Loucy (cell line): ENCODE measurements at regions not wholly inside any gene's neighbourhood (a gene's known extent, or its start where the extent isn't known, plus 50 kb on each side); places are given as distances from the start of the nearest gene placed in this dataset.

ENCODE experiments used
- H2AFZ ChIP-seq: fragments of 200-600 bp; sonication (generic); 2 replicates; pipeline ENCODE4 v1.6.0; 2016; ENCODE audit warnings: antibody characterized with exemption, mild to moderate bottlenecking, low read length, moderate library complexity
- H3F3A ChIP-seq: fragments of 200-600 bp; 2 replicates; pipeline ENCODE4 v1.6.0; 2016; ENCODE audit warnings: antibody characterized with exemption, low read depth, mild to moderate bottlenecking
- H3K27me3 ChIP-seq: fragments of 200-600 bp; sonication (generic); 2 replicates; pipeline ENCODE4 v1.6.1; 2014; ENCODE audit warnings: low read length, mild to moderate bottlenecking; ENCODE audit not compliant: insufficient read depth, poor library complexity, severe bottlenecking
- H3K36me3 ChIP-seq: fragments of 200-600 bp; sonication (generic); 2 replicates; pipeline ENCODE4 v1.6.1; 2016; ENCODE audit warnings: low read length; ENCODE audit not compliant: insufficient read depth
- H3K4me1 ChIP-seq: fragments of 200-600 bp; sonication (generic); 2 replicates; pipeline ENCODE4 v1.5.1; 2014; ENCODE audit warnings: low read length, mild to moderate bottlenecking; ENCODE audit not compliant: insufficient read depth, poor library complexity, severe bottlenecking
- H3K4me2 ChIP-seq: fragments of 200-600 bp; sonication (generic); 2 replicates; pipeline ENCODE4 v1.6.0; 2014; ENCODE audit warnings: antibody characterized with exemption, low read length, low read depth, mild to moderate bottlenecking; ENCODE audit not compliant: poor library complexity, severe bottlenecking
- H3K4me3 ChIP-seq: fragments of 200-600 bp; sonication (generic); 2 replicates; pipeline ENCODE4 v1.5.1; 2014; ENCODE audit warnings: low read length, mild to moderate bottlenecking, mixed read lengths; ENCODE audit not compliant: poor library complexity, severe bottlenecking
- H3K79me2 ChIP-seq: fragments of 200-600 bp; sonication (generic); 2 replicates; pipeline ENCODE4 v1.6.1; 2014; ENCODE audit warnings: low read length; ENCODE audit not compliant: insufficient read depth
- H3K9ac ChIP-seq: fragments of 200-600 bp; sonication (generic); 2 replicates; pipeline ENCODE4 v1.6.0; 2014; ENCODE audit warnings: mild to moderate bottlenecking, low read depth, low read length, moderate library complexity; ENCODE audit not compliant: poor library complexity, severe bottlenecking
- H3K9me2 ChIP-seq: fragments of 200-600 bp; sonication (generic); replicated peaks from 2 replicates; pipeline ENCODE4 v1.6.1; 2016; ENCODE audit warnings: low read depth, low read length, mixed read lengths
- H3K9me3 ChIP-seq: fragments of 200-600 bp; sonication (generic); 2 replicates; pipeline ENCODE4 v1.6.1; 2014; ENCODE audit warnings: mild to moderate bottlenecking, antibody characterized with exemption, low read length, low read depth; ENCODE audit not compliant: insufficient read depth
- H4K20me1 ChIP-seq: fragments of 200-600 bp; sonication (generic); 2 replicates; pipeline ENCODE4 v1.6.0; 2014; ENCODE audit warnings: antibody characterized with exemption, low read length, mild to moderate bottlenecking; ENCODE audit not compliant: insufficient read depth, poor library complexity, severe bottlenecking
- CTCF ChIP-seq: fragments of 200-600 bp; sonication (generic); conservative IDR thresholded peaks from 2 replicates; pipeline ENCODE4 v1.5.1; 2014; ENCODE audit warnings: mild to moderate bottlenecking, antibody characterized with exemption, low read length
- EZH2phosphoT487 ChIP-seq: fragments of 200-600 bp; IDR thresholded peaks from 2 replicates; pipeline ENCODE4 v1.6.1; 2018; ENCODE audit warnings: antibody characterized with exemption, mild to moderate bottlenecking, moderate library complexity, borderline replicate concordance

DNA sequence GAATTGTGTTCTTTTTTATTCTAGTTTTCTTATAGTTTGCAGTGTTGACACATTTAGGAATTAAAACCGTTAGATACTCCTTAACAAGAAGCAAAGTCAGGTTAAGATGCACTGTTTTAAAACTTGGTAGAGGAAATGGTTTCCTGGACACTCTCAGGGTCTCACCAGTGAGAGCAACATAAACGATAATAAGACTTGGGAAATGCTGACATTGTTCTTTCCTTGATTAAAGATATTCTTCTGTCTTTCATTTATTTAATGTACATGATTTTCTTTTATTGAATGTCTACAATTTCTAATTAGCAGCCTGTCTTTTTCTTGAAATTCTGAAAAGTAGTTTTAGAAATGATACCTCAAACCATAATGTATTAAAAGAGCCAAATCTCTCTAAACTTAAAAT lies 707.9 kb upstream of the CHD1 start:
- Histone ChIP-seq H3K79me2 (no peaks in the 10 kb centered on the region), H3K9me2 (no peaks in the 10 kb centered on the region), H4K20me1 (no peaks in the 10 kb centered on the region), H3K4me2 (no peak overlapping the region), H3K9ac (no peak overlapping the region), H3K4me1 (no peaks in the 10 kb centered on the region), H3K27me3 (no peaks in the 10 kb centered on the region), H3F3A (no peaks in the 10 kb centered on the region), H2AFZ (no peak overlapping the region), H3K4me3 (no peak overlapping the region), H3K9me3 (no peaks in the 10 kb centered on the region), H3K36me3 (no peaks in the 10 kb centered on the region)
- no peak for TF ChIP-seq EZH2phosphoT487
- no peak for TF ChIP-seq CTCF

DNA sequence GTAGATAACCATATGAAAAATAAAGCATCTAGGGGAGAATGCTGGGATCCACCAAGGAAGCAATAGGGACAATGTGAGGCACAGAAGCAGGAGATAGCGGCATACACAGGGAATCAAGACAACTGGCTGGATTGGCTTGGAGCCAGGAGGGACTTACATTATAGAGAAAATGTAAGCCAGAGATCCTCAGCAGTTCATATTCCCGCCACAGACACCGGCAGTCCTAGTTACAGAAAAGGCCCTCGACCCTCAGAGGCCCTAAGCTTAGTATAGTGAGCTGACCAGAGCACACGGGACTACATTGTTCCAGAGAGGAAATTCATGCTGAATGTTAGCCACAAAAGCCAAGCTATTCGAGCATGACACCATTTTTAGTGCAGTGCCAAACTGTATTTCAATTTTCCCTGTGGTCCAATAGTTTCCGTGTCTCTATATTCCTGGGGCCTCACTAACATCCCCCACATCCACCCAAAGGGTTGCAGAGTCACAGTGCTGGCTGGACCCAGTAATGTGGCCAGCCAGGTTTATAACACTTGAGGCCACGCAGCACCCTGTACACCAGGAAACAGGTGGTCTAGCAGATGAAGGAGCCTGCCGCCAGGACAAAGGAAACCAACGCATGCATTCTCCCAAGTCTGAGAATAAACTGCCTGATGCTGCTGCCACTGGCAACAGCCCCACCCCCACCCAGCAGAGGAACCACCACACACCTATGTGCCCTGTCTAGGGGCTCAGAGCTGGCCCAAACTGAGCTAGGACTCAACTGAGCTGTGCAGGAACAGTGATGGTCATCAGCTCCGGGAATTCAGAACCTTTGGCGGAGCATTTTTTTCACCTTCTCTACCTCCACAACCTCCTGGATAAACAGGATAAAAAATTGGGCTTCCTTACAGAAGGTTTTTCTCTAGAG lies 693.2 kb upstream of the CHD1 start:
- no peak overlapping the region for H3K9ac ChIP-seq
- no peaks in the 10 kb centered on the region for H3K9me3 ChIP-seq
- H3F3A ChIP-seq, result no peaks in the 10 kb centered on the region

GRCh38 chr5:99617335-99617734 lies 688.5 kb upstream of the CHD1 start:
- Histone ChIP-seq H3K4me2 (no peak overlapping the region), H3F3A (no peaks in the 10 kb centered on the region), H3K9me2 (no peaks in the 10 kb centered on the region), H3K79me2 (no peaks in the 10 kb centered on the region), H2AFZ (no peak overlapping the region), H3K4me3 (no peak overlapping the region), H3K9me3 (no peaks in the 10 kb centered on the region), H3K4me1 (no peaks in the 10 kb centered on the region), H3K9ac (no peak overlapping the region), H4K20me1 (no peaks in the 10 kb centered on the region), H3K36me3 (no peaks in the 10 kb centered on the region), H3K27me3 (no peaks in the 10 kb centered on the region)
- TF ChIP-seq EZH2phosphoT487, result no peak
- no peak for TF ChIP-seq CTCF

More for the DNA sequence above, 693.2 kb upstream of the CHD1 start:
- Histone ChIP-seq H3K4me3 (no peak overlapping the region), H3K4me2 (peak overlapping the region; percentile 43), H3K79me2 (no peaks in the 10 kb centered on the region), H3K4me1 (no peaks in the 10 kb centered on the region), H3K36me3 (no peaks in the 10 kb centered on the region), H4K20me1 (no peaks in the 10 kb centered on the region), H3K27me3 (no peaks in the 10 kb centered on the region), H3K9me2 (no peaks in the 10 kb centered on the region), H2AFZ (no peak overlapping the region)
- TF ChIP-seq EZH2phosphoT487 (no peak), CTCF (no peak)
